Lower lobe of right lung (tissue), 2 donors: ENCODE measurements at regions not wholly inside any gene's neighbourhood (a gene's known extent, or its start where the extent isn't known, plus 50 kb on each side); places are given as distances from the start of the nearest gene placed in this dataset.

Experiments used
- ATAC-seq, 2 donors: fragments of 200-7000 bp; cut with Tn5 transposase; one replicate each; pipeline ENCODE4 v1.9.1; 2020 to 2022; ENCODE audit warnings: mild to moderate bottlenecking in 2 of 2, moderate library complexity in 2 of 2
- DNase-seq: peaks from one replicate; pipeline ENCODE4 v3.0.0-alpha.2; 2020
- H3K27ac ChIP-seq: fragments of 200-600 bp; one replicate; pipeline ENCODE4 v1.8.0; 2022
- H3K27me3 ChIP-seq: fragments of 200-600 bp; one replicate; pipeline ENCODE4 v1.8.0; 2022; ENCODE audit warnings: low read depth
- H3K36me3 ChIP-seq: fragments of 200-600 bp; one replicate; pipeline ENCODE4 v1.8.0; 2022; ENCODE audit warnings: mild to moderate bottlenecking
- H3K4me1 ChIP-seq: fragments of 200-600 bp; one replicate; pipeline ENCODE4 v1.8.0; 2022
- H3K4me3 ChIP-seq: fragments of 200-600 bp; one replicate; pipeline ENCODE4 v1.8.0; 2022; ENCODE audit warnings: mild to moderate bottlenecking
- H3K9me3 ChIP-seq: fragments of 200-600 bp; one replicate; pipeline ENCODE4 v1.8.0; 2022
- intact Hi-C: fragments of 100-400 bp; cut with DNase I; formaldehyde crosslinking; loops from one replicate; pipeline ENCODE4 v1.11.0; 2022
- TF ChIP-seq, protein P1 (sequence below): fragments of 200-600 bp; IDR thresholded peaks from one replicate; pipeline ENCODE4 v1.8.0; 2022; ENCODE audit warnings: antibody characterized with exemption, mild to moderate bottlenecking
- donor health status: DM: no; HTN: yes; CAD: no; lungs with severe emphysema.

DNA sequence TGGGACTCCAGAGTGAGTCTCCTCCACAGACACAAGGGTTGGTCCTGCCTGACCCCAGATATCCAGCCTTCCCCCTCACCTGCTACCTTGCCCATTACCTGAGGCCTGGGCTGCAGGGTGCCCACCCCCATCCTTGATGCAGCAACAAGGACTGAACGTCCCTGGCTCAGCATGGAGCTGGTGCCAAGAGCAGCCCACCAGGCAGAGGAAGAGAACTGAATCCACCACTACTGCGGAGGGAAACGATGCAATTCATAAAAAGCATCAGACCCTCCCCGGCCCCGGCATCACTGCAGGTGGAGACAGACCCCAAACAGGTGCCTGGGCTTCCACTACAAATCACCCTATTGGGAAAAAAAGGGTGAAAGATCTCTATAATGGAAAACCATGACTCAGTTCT is 131.0 kb upstream of the TNRC6C start:
- ATAC-seq = no peak
- Histone ChIP-seq H3K27me3 (no peaks in the 10 kb centered on the region), H3K27ac (no peak overlapping the region), H3K4me1 (peaks cover 13% of the 10 kb centered on the region), H3K4me3 (no peak overlapping the region), H3K9me3 (no peaks in the 10 kb centered on the region), H3K36me3 (no peaks in the 10 kb centered on the region)
- intact Hi-C loops = no loop called here
- DNase-seq = peak; percentile 13
- TF ChIP-seq, protein P1, sequence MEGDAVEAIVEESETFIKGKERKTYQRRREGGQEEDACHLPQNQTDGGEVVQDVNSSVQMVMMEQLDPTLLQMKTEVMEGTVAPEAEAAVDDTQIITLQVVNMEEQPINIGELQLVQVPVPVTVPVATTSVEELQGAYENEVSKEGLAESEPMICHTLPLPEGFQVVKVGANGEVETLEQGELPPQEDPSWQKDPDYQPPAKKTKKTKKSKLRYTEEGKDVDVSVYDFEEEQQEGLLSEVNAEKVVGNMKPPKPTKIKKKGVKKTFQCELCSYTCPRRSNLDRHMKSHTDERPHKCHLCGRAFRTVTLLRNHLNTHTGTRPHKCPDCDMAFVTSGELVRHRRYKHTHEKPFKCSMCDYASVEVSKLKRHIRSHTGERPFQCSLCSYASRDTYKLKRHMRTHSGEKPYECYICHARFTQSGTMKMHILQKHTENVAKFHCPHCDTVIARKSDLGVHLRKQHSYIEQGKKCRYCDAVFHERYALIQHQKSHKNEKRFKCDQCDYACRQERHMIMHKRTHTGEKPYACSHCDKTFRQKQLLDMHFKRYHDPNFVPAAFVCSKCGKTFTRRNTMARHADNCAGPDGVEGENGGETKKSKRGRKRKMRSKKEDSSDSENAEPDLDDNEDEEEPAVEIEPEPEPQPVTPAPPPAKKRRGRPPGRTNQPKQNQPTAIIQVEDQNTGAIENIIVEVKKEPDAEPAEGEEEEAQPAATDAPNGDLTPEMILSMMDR = no peak

DNA sequence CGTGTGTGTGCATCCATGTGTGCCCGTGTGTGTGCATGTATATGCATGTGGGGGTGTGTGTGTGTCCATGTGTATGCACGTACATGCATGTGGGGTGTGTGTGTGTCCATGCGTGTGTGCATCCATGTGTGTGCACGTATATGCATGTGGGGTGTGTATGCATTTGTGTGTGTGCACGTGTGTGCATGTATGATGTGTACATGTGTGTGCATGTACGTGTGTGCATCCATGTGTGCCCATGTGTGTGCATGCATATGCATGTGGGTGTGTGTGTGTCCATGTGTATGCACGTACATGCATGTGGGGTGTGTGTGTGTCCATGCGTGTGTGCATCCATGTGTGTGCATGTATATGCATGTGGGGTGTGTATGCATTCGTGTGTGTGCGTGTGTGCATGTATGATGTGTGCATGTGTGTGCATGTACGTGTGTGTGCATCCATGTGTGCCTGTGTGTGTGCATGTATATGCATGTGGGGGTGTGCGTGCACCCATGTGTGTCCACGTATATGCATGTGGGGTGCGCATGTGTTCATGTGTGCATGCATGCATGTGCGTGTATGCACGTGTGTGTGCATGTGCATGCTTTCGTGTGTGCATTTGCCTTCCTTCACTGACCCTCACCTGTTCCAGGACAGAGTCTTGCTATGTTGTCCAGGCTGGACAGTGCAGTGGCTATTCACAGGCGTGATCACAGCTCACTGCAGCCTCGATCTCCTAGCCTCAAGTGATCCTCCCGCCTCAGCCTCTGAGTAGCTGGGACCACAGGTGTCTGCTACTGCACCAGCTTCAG is 129.6 kb upstream of the TNRC6C start:
- DNase-seq (peak; percentile 16), ATAC-seq (no peak)
- TF ChIP-seq, protein P1 = no peak

DNA sequence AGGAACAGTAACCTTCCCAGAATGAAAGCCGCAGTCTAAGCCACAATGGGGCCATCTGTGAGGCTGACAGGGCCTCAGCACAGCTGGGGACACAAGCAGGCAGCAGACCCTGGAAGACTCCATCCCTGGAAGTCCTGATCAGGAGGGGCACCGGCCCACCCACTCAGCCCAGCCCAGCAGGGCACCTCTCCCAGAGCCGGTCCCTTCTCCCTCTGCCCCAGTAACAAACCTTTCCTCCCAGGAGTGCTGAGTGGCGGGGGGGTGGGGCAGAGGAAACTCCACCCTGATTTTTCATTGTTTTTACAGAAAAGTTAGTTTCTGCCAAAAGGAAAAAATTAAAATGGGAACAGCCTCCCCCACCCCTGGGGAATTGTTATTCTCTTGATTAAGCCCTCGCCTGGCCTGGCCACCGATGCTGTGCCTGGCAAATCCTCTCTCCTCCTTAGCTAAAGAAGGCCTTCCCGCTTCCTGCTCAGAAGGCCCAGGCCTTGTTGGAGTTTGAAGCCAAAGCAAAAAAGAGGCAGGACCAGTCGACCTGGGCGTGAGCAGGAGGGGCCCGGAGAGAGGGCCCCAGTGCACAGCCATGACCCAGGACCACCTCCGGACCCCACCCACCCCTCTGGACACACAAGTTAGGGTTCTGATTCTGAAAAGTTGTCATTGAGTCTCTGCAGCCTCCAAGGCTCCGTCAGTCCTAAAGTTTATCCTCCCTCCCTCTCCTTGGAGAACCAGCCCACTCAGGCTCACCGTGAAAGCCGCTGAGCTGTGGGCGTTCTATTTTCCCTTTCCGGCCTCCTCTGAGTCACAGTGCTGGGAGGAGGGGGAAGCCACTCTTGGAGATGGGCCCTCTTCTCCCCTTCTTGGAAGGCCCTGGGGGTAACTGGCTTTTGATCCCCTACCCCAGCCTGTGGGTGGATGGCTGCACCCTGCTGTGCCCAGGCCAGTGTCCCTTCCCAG is 128.4 kb upstream of the TNRC6C start:
- Histone ChIP-seq H3K9me3 (no peaks in the 10 kb centered on the region), H3K27ac (peak overlapping the region; percentile 62), H3K4me1 (peaks cover 26% of the 10 kb centered on the region), H3K27me3 (peaks cover 7% of the 10 kb centered on the region), H3K36me3 (no peaks in the 10 kb centered on the region), H3K4me3 (no peak overlapping the region)
- TF ChIP-seq, protein P1 = no peak
- peak; percentile 43 for DNase-seq
- ATAC-seq = peak; percentile 24 to 47
- intact Hi-C loops = no loop called here

More for the DNA sequence above, 129.6 kb upstream of the TNRC6C start:
- intact Hi-C loops = no loop called here
- no peak overlapping the region for H3K27ac ChIP-seq
- H3K36me3 ChIP-seq = no peaks in the 10 kb centered on the region
- peaks cover 6% of the 10 kb centered on the region for H3K27me3 ChIP-seq
- peaks cover 15% of the 10 kb centered on the region for H3K4me1 ChIP-seq
- no peak overlapping the region for H3K4me3 ChIP-seq
- H3K9me3 ChIP-seq = no peaks in the 10 kb centered on the region

DNA sequence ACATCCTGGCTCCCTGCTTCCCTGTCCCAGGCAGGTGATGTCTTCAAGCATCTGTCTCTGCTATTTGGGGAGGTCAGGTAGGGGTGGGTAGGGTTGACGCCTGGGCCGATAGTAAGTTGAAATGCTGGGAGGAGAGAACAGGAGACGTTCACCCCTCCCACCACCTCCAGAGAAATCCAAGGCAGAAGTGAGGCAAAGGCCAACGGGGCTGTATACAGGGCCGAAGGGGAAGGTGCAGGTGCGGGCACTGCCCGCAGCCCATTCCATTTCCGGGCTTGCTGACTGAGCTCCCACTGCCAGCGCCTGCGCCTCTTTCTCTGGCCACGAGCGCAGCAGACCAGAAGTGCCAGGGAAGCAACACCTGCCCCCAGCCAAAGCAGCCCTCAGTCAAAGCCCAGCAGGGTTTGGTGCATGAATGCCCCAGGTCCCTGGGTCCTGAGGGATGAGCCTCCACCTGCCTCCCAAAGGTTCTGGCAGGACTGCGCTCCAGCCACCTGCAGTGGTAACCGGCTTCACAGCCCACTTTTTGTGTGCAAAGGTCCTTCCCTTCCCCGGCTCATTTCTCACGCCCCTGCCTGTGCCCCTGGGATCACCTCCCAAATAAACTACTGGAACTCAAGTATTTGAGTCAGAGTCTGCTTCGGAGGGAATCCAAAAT is 127.6 kb upstream of the TNRC6C start:
- Histone ChIP-seq H3K27ac (peak overlapping the region; percentile 62), H3K27me3 (peaks cover 7% of the 10 kb centered on the region), H3K36me3 (no peaks in the 10 kb centered on the region), H3K4me1 (peaks cover 28% of the 10 kb centered on the region), H3K4me3 (no peak overlapping the region), H3K9me3 (no peaks in the 10 kb centered on the region)
- ATAC-seq (no peak), DNase-seq (peak; percentile 15)
- TF ChIP-seq, protein P1 = no peak
- intact Hi-C loops = no loop called here

DNA sequence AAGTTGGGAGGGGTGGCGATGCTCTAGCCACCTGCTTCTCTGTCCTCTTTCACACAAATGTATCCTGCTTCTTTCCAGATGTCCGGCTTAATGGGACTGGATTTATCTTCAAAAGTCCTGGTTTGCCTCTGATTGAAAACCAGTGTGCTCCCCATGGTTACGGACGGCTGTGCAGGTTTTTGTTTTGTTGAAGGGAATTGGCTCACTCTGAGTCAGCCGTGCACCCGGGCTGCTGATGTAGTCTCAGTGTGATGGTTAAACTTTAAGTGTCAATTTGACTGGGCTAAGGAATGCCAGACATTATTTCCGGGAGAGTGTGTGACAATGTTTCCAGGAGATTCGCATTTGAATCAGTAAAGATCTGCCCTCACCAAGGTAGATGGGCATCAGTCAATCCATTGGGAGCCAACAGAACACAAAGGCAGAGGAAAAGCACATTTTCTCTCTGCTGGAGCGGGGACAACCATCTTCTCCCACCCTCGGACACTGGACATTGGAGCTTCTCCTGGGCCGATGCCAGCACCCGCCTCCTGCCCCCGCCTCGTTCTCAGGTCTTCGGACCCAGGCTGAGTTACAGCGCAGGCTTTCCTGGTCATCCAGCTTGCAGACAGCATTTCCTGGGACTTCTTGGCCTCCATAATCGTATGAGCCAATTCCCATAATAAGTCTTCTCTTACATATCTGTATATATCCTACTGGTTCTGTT is 126.9 kb upstream of the TNRC6C start:
- intact Hi-C loops = no loop called here
- no peak overlapping the region for H3K27ac ChIP-seq
- H3K27me3 ChIP-seq = peaks cover 7% of the 10 kb centered on the region
- peaks cover 28% of the 10 kb centered on the region for H3K4me1 ChIP-seq
- no peaks in the 10 kb centered on the region for H3K9me3 ChIP-seq
- no peaks in the 10 kb centered on the region for H3K36me3 ChIP-seq
- ATAC-seq (no peak), DNase-seq (peak; percentile 23)
- TF ChIP-seq, protein P1 = no peak
- no peak overlapping the region for H3K4me3 ChIP-seq
